GM12878 (cell line): ENCODE measurements at regions not wholly inside any gene's neighbourhood (a gene's known extent, or its start where the extent isn't known, plus 50 kb on each side); places are given as distances from the start of the nearest gene placed in this dataset.

Experiments used
- BRCA1 ChIP-seq: IDR thresholded peaks from 2 replicates; pipeline ENCODE4 v1.6.1; 2011; ENCODE audit warnings: low read depth, low read length, improper control_type of control experiment
- CTCF ChIP-seq, 3 experiments: IDR thresholded peaks in 2 of 3; conservative IDR thresholded peaks in 1 of 3; 2 replicates each; pipeline ENCODE4 v1.5.1; 2011; ENCODE audit warnings: low read depth in 3 of 3, low read length in 3 of 3, mild to moderate bottlenecking in 3 of 3, control low read depth in 2 of 3, moderate library complexity in 2 of 3, inconsistent platforms in 1 of 3, mixed read lengths in 1 of 3; ENCODE audit not compliant: control insufficient read depth in 2 of 3, insufficient read depth in 1 of 3; ENCODE audit errors: extremely low read depth in 1 of 3
- FOXM1 ChIP-seq: IDR thresholded peaks from 2 replicates; pipeline ENCODE4 v1.6.1; 2012; ENCODE audit warnings: low read depth, mild to moderate bottlenecking, inconsistent platforms, low read length, moderate library complexity
- HCFC1 ChIP-seq: fragments of 150-350 bp; IDR thresholded peaks from 2 replicates; pipeline ENCODE4 v1.6.1; 2014; ENCODE audit warnings: low read length
- KAT2A ChIP-seq: conservative IDR thresholded peaks from 2 replicates; pipeline ENCODE4 v1.6.1; 2011; ENCODE audit warnings: low read depth, low read length; ENCODE audit not compliant: control insufficient read depth
- NFYA ChIP-seq: IDR thresholded peaks from 2 replicates; pipeline ENCODE4 v1.6.1; 2011; ENCODE audit warnings: low read depth, mild to moderate bottlenecking, low read length, improper control_type of control experiment, borderline replicate concordance
- POLR2A ChIP-seq: IDR thresholded peaks from 2 replicates; pipeline ENCODE4 v1.6.1; 2011; ENCODE audit warnings: low read depth, mild to moderate bottlenecking, low read length
- POLR2AphosphoS5 ChIP-seq: IDR thresholded peaks from 2 replicates; pipeline ENCODE4 v1.6.1; 2011; ENCODE audit warnings: mild to moderate bottlenecking, low read length, inconsistent platforms
- SMC3 ChIP-seq: IDR thresholded peaks from 2 replicates; pipeline ENCODE4 v1.6.1; 2011; ENCODE audit warnings: low read length, improper control_type of control experiment, borderline replicate concordance
- ZNF207 ChIP-seq: fragments of 450-650 bp; IDR thresholded peaks from 2 replicates; pipeline ENCODE4 v1.6.1; 2014; ENCODE audit warnings: antibody characterized with exemption, mild to moderate bottlenecking, borderline replicate concordance
- TF ChIP-seq, protein P1 (sequence below): IDR thresholded peaks from 2 replicates; pipeline ENCODE4 v1.6.1; 2012; ENCODE audit warnings: low read length, inconsistent platforms
- TF ChIP-seq, protein P2 (sequence below): IDR thresholded peaks from 2 replicates; pipeline ENCODE4 v1.6.1; 2011; ENCODE audit warnings: borderline replicate concordance, low read depth, mild to moderate bottlenecking, moderate library complexity, mixed read lengths, low read length; ENCODE audit not compliant: insufficient read depth; ENCODE audit errors: extremely low read length
- TF ChIP-seq, protein P3 (sequence below): fragments of 450-650 bp; formaldehyde crosslinking; IDR thresholded peaks from 2 replicates; pipeline ENCODE4 v1.4.0; 2022; ENCODE audit warnings: mild to moderate bottlenecking, moderate library complexity

DNA sequence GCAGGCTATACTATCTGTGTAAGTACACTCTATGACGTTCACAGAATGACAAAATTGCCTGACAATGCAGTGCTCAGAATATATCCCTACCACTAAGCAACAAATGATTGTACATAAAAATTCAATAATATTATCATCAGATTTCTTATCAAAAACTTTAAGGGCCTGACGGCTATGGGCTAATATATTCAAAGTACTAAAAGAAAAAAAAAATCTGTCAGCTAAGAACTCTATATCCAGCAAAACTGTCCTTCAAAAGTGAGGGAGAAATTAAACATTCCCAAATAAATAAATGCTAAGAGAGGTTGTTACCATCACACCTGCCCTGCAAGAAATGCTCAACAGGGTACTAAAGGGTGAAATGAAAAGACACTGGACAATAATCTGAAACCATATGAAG lies 127.3 kb downstream of the TM2D1 start:
- no peak for TF ChIP-seq SMC3
- no peak for TF ChIP-seq CTCF (IDR thresholded peaks at IDR 0.05 in 2 of 3, conservative IDR thresholded peaks at IDR 0.05 in 1 of 3; ENCODE audit: control insufficient read depth in 2 of 3, extremely low read depth in 1 of 3, insufficient read depth in 1 of 3, low read depth in 3 of 3, low read length in 3 of 3)
- TF ChIP-seq ZNF207 = no peak
- no peak for TF ChIP-seq KAT2A
- TF ChIP-seq, protein P1, sequence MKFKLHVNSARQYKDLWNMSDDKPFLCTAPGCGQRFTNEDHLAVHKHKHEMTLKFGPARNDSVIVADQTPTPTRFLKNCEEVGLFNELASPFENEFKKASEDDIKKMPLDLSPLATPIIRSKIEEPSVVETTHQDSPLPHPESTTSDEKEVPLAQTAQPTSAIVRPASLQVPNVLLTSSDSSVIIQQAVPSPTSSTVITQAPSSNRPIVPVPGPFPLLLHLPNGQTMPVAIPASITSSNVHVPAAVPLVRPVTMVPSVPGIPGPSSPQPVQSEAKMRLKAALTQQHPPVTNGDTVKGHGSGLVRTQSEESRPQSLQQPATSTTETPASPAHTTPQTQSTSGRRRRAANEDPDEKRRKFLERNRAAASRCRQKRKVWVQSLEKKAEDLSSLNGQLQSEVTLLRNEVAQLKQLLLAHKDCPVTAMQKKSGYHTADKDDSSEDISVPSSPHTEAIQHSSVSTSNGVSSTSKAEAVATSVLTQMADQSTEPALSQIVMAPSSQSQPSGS = no peak
- no peak for TF ChIP-seq POLR2AphosphoS5
- no peak for TF ChIP-seq POLR2A
- TF ChIP-seq NFYA = no peak
- TF ChIP-seq, protein P2, sequence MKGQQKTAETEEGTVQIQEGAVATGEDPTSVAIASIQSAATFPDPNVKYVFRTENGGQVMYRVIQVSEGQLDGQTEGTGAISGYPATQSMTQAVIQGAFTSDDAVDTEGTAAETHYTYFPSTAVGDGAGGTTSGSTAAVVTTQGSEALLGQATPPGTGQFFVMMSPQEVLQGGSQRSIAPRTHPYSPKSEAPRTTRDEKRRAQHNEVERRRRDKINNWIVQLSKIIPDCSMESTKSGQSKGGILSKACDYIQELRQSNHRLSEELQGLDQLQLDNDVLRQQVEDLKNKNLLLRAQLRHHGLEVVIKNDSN = no peak
- TF ChIP-seq HCFC1 = no peak
- no peak for TF ChIP-seq FOXM1
- no peak for TF ChIP-seq BRCA1
- TF ChIP-seq, protein P3, sequence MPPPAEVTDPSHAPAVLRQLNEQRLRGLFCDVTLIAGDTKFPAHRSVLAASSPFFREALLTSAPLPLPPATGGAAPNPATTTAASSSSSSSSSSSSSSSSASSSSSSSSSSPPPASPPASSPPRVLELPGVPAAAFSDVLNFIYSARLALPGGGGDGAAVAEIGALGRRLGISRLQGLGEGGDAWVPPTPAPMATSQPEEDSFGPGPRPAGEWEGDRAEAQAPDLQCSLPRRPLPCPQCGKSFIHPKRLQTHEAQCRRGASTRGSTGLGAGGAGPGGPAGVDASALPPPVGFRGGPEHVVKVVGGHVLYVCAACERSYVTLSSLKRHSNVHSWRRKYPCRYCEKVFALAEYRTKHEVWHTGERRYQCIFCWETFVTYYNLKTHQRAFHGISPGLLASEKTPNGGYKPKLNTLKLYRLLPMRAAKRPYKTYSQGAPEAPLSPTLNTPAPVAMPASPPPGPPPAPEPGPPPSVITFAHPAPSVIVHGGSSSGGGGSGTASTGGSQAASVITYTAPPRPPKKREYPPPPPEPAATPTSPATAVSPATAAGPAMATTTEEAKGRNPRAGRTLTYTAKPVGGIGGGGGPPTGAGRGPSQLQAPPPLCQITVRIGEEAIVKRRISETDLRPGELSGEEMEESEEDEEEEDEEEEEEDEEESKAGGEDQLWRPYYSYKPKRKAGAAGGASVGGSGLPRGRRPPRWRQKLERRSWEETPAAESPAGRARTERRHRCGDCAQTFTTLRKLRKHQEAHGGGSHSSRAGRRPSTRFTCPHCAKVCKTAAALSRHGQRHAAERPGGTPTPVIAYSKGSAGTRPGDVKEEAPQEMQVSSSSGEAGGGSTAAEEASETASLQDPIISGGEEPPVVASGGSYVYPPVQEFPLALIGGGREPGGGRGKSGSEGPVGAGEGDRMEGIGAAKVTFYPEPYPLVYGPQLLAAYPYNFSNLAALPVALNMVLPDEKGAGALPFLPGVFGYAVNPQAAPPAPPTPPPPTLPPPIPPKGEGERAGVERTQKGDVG (CRISPR knock-in tag) = no peak
